Neural progenitor cell (in vitro differentiated cells): ENCODE measurements at regions not wholly inside any gene's neighbourhood (a gene's known extent, or its start where the extent isn't known, plus 50 kb on each side); places are given as distances from the start of the nearest gene placed in this dataset.
A peak's percentile ranks its signal among the peaks of the same experiment; 100 is the strongest.

Experiments
- DNase-seq: peaks from one replicate; pipeline ENCODE4 v3.0.0-alpha.2; 2016; ENCODE audit warnings: low spot score
- H2AFZ ChIP-seq: fragments of 200-600 bp; sonication (generic); replicated peaks from 2 replicates; pipeline ENCODE4 v1.6.1; 2016; ENCODE audit warnings: antibody characterized with exemption
- H3F3A ChIP-seq: fragments of 200-600 bp; sonication (generic); 2 replicates; pipeline ENCODE4 v1.6.1; 2016; ENCODE audit warnings: antibody characterized with exemption, low read depth
- H3K27ac ChIP-seq: fragments of 200-600 bp; sonication (generic); 2 replicates; pipeline ENCODE4 v1.5.1; 2016; ENCODE audit warnings: mild to moderate bottlenecking
- H3K27me3 ChIP-seq: fragments of 200-600 bp; sonication (generic); 2 replicates; pipeline ENCODE4 v1.6.1; 2016; ENCODE audit warnings: mild to moderate bottlenecking, moderate library complexity
- H3K36me3 ChIP-seq: fragments of 200-600 bp; sonication (generic); 2 replicates; pipeline ENCODE4 v1.5.1; 2016
- H3K4me1 ChIP-seq: fragments of 200-600 bp; sonication (generic); 2 replicates; pipeline ENCODE4 v1.6.1; 2016; ENCODE audit warnings: mixed run types
- H3K4me2 ChIP-seq: fragments of 200-600 bp; sonication (generic); 2 replicates; pipeline ENCODE4 v1.6.1; 2016
- H3K4me3 ChIP-seq: fragments of 200-600 bp; sonication (generic); 2 replicates; pipeline ENCODE4 v1.5.1; 2016
- H3K79me2 ChIP-seq: fragments of 200-600 bp; sonication (generic); 2 replicates; pipeline ENCODE4 v1.6.1; 2016; ENCODE audit warnings: low read depth
- H3K9ac ChIP-seq: fragments of 200-600 bp; sonication (generic); 2 replicates; pipeline ENCODE4 v1.6.1; 2016
- H3K9me3 ChIP-seq: fragments of 200-600 bp; sonication (generic); 2 replicates; pipeline ENCODE4 v1.5.1; 2016; ENCODE audit warnings: low read depth
- H4K20me1 ChIP-seq: fragments of 200-600 bp; sonication (generic); 2 replicates; pipeline ENCODE4 v1.6.1; 2016; ENCODE audit warnings: low read depth
- H3K27ac Mint-ChIP-seq: 3 replicates; pipeline ENCODE4 v1.8.0; 2021; ENCODE audit warnings: mixed read lengths
- H3K27me3 Mint-ChIP-seq: 2 replicates; pipeline ENCODE4 v1.8.0; 2022; ENCODE audit warnings: low read depth, mild to moderate bottlenecking, inconsistent platforms, moderate library complexity, mixed read lengths; ENCODE audit not compliant: insufficient read depth
- H3K36me3 Mint-ChIP-seq: 3 replicates; pipeline ENCODE4 v1.8.0; 2021; ENCODE audit warnings: mixed read lengths
- H3K4me1 Mint-ChIP-seq: 3 replicates; pipeline ENCODE4 v1.8.0; 2021; ENCODE audit warnings: mixed read lengths
- H3K4me3 Mint-ChIP-seq: 3 replicates; pipeline ENCODE4 v1.8.0; 2021; ENCODE audit warnings: mild to moderate bottlenecking, moderate library complexity, mixed read lengths
- H3K9me3 Mint-ChIP-seq: 3 replicates; pipeline ENCODE4 v1.8.0; 2020; ENCODE audit warnings: mixed read lengths
- EZH2 ChIP-seq: fragments of 200-600 bp; sonication (generic); IDR thresholded peaks from 2 replicates; pipeline ENCODE4 v1.6.1; 2017; ENCODE audit warnings: antibody characterized with exemption, mild to moderate bottlenecking, moderate library complexity
- EZH2phosphoT487 ChIP-seq: fragments of 200-600 bp; sonication (generic); IDR thresholded peaks from 2 replicates; pipeline ENCODE4 v1.6.1; 2017; ENCODE audit warnings: antibody characterized with exemption
- TF ChIP-seq, protein P1 (sequence below): fragments of 200-600 bp; sonication (generic); IDR thresholded peaks from 2 replicates; pipeline ENCODE4 v1.5.1; 2017; ENCODE audit warnings: antibody characterized with exemption, mild to moderate bottlenecking

DNA sequence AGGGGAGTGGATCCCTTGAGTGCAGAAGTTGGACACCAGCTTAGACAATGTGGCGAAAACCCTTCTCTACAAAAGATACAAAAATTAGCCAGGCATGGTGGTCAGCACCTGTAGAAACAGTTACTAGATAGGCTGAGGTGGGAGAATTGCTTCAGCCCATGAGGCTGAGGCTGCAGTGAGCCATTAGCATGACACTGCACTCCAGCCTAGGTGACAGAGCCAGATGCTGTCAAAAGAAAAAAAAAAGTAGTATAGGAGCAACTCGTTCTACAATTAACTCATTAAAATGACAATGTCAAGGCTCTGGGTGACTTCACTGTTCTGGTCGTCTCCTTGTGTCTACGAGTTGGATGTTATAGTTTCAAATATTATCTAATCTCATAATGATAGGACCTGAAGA lies 370.6 kb upstream of the NCAM2 start:
- H3K4me3 ChIP-seq = no peak overlapping the region

DNA sequence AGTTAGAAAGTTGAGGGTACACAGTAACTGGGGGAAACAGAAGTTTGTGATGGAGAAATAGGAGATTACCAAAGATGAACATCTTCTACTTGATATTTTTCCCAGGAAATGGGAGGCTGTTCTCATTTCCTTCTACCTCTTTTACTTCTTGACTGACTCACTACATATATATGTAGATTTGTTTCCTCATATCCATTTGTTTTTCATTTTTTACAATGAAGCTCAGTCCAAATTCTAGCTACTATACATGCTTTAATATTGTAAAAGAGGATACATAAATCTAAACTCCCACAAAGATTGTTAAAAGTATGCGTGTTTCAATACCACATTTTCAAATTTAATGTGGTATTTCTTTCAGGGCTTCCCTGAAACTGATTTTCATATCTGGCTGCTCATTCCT lies 366.6 kb upstream of the NCAM2 start:
- H3K27ac Mint-ChIP-seq = no peak overlapping the region
- Histone ChIP-seq H3K27ac (no peak overlapping the region), H3K36me3 (no peaks in the 10 kb centered on the region), H2AFZ (no peak overlapping the region), H3K27me3 (no peaks in the 10 kb centered on the region), H3K79me2 (no peaks in the 10 kb centered on the region), H4K20me1 (no peaks in the 10 kb centered on the region), H3K4me2 (no peak overlapping the region), H3F3A (no peaks in the 10 kb centered on the region), H3K9ac (no peak overlapping the region), H3K4me1 (peaks cover 7% of the 10 kb centered on the region), H3K4me3 (no peak overlapping the region), H3K9me3 (no peaks in the 10 kb centered on the region)
- TF ChIP-seq, protein P1, sequence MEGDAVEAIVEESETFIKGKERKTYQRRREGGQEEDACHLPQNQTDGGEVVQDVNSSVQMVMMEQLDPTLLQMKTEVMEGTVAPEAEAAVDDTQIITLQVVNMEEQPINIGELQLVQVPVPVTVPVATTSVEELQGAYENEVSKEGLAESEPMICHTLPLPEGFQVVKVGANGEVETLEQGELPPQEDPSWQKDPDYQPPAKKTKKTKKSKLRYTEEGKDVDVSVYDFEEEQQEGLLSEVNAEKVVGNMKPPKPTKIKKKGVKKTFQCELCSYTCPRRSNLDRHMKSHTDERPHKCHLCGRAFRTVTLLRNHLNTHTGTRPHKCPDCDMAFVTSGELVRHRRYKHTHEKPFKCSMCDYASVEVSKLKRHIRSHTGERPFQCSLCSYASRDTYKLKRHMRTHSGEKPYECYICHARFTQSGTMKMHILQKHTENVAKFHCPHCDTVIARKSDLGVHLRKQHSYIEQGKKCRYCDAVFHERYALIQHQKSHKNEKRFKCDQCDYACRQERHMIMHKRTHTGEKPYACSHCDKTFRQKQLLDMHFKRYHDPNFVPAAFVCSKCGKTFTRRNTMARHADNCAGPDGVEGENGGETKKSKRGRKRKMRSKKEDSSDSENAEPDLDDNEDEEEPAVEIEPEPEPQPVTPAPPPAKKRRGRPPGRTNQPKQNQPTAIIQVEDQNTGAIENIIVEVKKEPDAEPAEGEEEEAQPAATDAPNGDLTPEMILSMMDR = no peak
- no peak for TF ChIP-seq EZH2
- H3K36me3 Mint-ChIP-seq = no peaks in the 10 kb centered on the region
- no peaks in the 10 kb centered on the region for H3K27me3 Mint-ChIP-seq
- no peak for DNase-seq
- H3K9me3 Mint-ChIP-seq = no peaks in the 10 kb centered on the region
- no peak overlapping the region for H3K4me3 Mint-ChIP-seq
- no peaks in the 10 kb centered on the region for H3K4me1 Mint-ChIP-seq

More for the DNA sequence above, 370.6 kb upstream of the NCAM2 start:
- peak overlapping the region; percentile 93 for H2AFZ ChIP-seq
- Mint-ChIP-seq H3K9me3 (peaks cover 7% of the 10 kb centered on the region), H3K27me3 (no peaks in the 10 kb centered on the region), H3K36me3 (no peaks in the 10 kb centered on the region), H3K27ac (no peak overlapping the region), H3K4me3 (no peak overlapping the region), H3K4me1 (no peaks in the 10 kb centered on the region)
- H3K79me2 ChIP-seq = no peaks in the 10 kb centered on the region
- H3K4me1 ChIP-seq = peaks cover 7% of the 10 kb centered on the region
- no peaks in the 10 kb centered on the region for H3K27me3 ChIP-seq
- no peaks in the 10 kb centered on the region for H3K9me3 ChIP-seq
- TF ChIP-seq, protein P1 = no peak
- TF ChIP-seq EZH2phosphoT487 = no peak
- TF ChIP-seq EZH2 = no peak
- H3F3A ChIP-seq = no peaks in the 10 kb centered on the region
- no peak for DNase-seq
- no peaks in the 10 kb centered on the region for H4K20me1 ChIP-seq
- H3K27ac ChIP-seq = no peak overlapping the region
- no peak overlapping the region for H3K9ac ChIP-seq
- H3K36me3 ChIP-seq = no peaks in the 10 kb centered on the region
- H3K4me2 ChIP-seq = no peak overlapping the region

DNA sequence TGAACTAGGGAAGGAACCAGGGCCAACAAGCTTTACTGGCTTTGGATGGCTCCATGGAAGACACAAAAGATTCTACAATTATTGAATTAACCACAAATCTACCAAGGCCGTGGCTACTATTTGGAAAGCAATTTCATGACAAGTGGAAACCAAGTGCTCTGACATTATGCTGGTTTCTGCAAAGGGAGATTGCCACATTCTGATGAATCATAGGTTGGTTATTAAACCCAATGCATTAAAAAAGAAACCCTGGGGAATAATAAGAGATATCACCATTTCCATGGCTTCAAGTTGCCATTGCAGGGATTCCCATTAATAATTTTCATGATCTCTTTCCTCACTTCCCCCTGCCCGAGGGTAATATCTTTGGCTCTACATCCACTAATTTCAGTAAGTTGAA lies 359.2 kb upstream of the NCAM2 start:
- Histone ChIP-seq H3F3A (no peaks in the 10 kb centered on the region), H3K79me2 (no peaks in the 10 kb centered on the region), H3K4me2 (no peak overlapping the region), H3K36me3 (no peaks in the 10 kb centered on the region), H4K20me1 (no peaks in the 10 kb centered on the region), H3K4me3 (no peak overlapping the region), H2AFZ (no peak overlapping the region), H3K4me1 (peaks cover 3% of the 10 kb centered on the region), H3K9ac (no peak overlapping the region), H3K27ac (no peak overlapping the region), H3K27me3 (no peaks in the 10 kb centered on the region), H3K9me3 (no peaks in the 10 kb centered on the region)
- Mint-ChIP-seq H3K27me3 (no peaks in the 10 kb centered on the region), H3K9me3 (no peaks in the 10 kb centered on the region), H3K36me3 (no peaks in the 10 kb centered on the region), H3K4me3 (no peak overlapping the region), H3K27ac (no peak overlapping the region), H3K4me1 (no peaks in the 10 kb centered on the region)
- TF ChIP-seq EZH2phosphoT487 = no peak
- TF ChIP-seq, protein P1 = no peak
- TF ChIP-seq EZH2 = no peak
- no peak for DNase-seq

DNA sequence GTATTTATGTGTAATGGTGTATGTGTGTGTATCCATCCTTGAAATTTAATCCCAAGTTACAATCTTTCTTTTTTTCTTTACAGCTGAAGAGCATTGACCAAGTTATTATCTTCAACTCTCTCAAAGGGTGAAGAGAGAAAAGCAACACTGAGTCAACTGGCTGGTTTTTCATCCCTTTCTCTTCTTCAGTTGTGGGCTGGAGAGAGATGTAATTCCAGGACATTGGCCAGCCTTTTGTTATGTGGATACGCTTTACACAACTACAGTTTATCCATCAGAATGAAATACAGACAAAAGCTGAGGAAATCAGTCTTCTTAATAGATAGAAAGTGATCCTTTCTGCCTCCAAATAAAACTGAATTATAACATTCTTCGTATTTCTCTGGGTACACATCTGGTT lies 357.0 kb upstream of the NCAM2 start:
- no peaks in the 10 kb centered on the region for H3K4me1 Mint-ChIP-seq
- no peaks in the 10 kb centered on the region for H3K27me3 Mint-ChIP-seq
- H3K4me3 Mint-ChIP-seq = no peak overlapping the region
- H3K9me3 ChIP-seq = no peaks in the 10 kb centered on the region
- H3F3A ChIP-seq = no peaks in the 10 kb centered on the region
- no peak overlapping the region for H3K9ac ChIP-seq
- H3K27ac Mint-ChIP-seq = no peak overlapping the region
- DNase-seq = no peak
- H3K36me3 ChIP-seq = no peaks in the 10 kb centered on the region
- H3K36me3 Mint-ChIP-seq = no peaks in the 10 kb centered on the region
- H3K4me3 ChIP-seq = no peak overlapping the region
- TF ChIP-seq EZH2phosphoT487 (no peak), EZH2 (no peak)
- TF ChIP-seq, protein P1 = no peak
- no peaks in the 10 kb centered on the region for H3K27me3 ChIP-seq
- peaks cover 3% of the 10 kb centered on the region for H3K4me1 ChIP-seq
- H3K27ac ChIP-seq = no peak overlapping the region
- no peak overlapping the region for H3K4me2 ChIP-seq
- H3K79me2 ChIP-seq = no peaks in the 10 kb centered on the region
- H3K9me3 Mint-ChIP-seq = peaks cover 2% of the 10 kb centered on the region
- H4K20me1 ChIP-seq = no peaks in the 10 kb centered on the region
- H2AFZ ChIP-seq = no peak overlapping the region
